Right lobe of liver (tissue), 6 donors: ENCODE measurements at regions not wholly inside any gene's neighbourhood (a gene's known extent, or its start where the extent isn't known, plus 50 kb on each side); places are given as distances from the start of the nearest gene placed in this dataset.
"Not testable (repeated sequence)": the region's sequence is repeated elsewhere in the genome, so short reads cannot be mapped to it uniquely, and the experiment has no call there.

Experiments used
- ATAC-seq, 4 donors: fragments of 200-7000 bp; cut with Tn5 transposase; one replicate each; pipeline ENCODE4 v1.9.1; 2020; ENCODE audit warnings: mild to moderate bottlenecking in 4 of 4, moderate library complexity in 4 of 4
- DNase-seq, 3 donors: peaks; one replicate each; pipeline ENCODE4 v3.0.0-alpha.2; 2020
- H3K27ac ChIP-seq, 3 donors: fragments of 200-600 bp; one replicate each; pipeline ENCODE4 v1.8.0; 2022
- H3K27me3 ChIP-seq, 2 donors: fragments of 200-600 bp; one replicate each; pipeline ENCODE4 v1.8.0; 2022
- H3K36me3 ChIP-seq, 4 donors: fragments of 200-600 bp; sonication (generic) in 1 of 4; one replicate each; pipeline versions ENCODE4 v1.5.1 to v1.8.0; 2017 to 2022; ENCODE audit warnings: control low read depth in 1 of 4
- H3K4me1 ChIP-seq, 4 donors: fragments of 200-600 bp; sonication (generic) in 1 of 4; one replicate each; pipeline versions ENCODE4 v1.5.1 to v1.8.0; 2017 to 2022; ENCODE audit warnings: control low read depth in 1 of 4
- H3K4me3 ChIP-seq, 3 donors: fragments of 200-600 bp; one replicate each; pipeline ENCODE4 v1.8.0; 2022
- H3K9me3 ChIP-seq, 4 donors: fragments of 200-600 bp; sonication (generic) in 1 of 4; one replicate each; pipeline versions ENCODE4 v1.5.1 to v1.8.0; 2017 to 2022; ENCODE audit warnings: control low read depth in 1 of 4
- POLR2A ChIP-seq: fragments of 450-650 bp; IDR thresholded peaks from one replicate; pipeline ENCODE4 v1.6.1; 2017; ENCODE audit warnings: antibody characterized with exemption, mild to moderate bottlenecking
- WGBS: methylation state at CpG from one replicate; pipeline ENCODE4 v1.1.6; 2018; ENCODE audit warnings: low coverage, low lambda C conversion rate; ENCODE audit not compliant: insufficient coverage; ENCODE audit errors: missing lambda C conversion rate; 5-methylcytosine and 5-hydroxymethylcytosine counted together
- intact Hi-C, 2 donors: fragments of 100-400 bp; cut with DNase I; formaldehyde crosslinking; loops; one replicate each; pipeline versions ENCODE4 v1.11.2 to v1.14.1; 2022
- TF ChIP-seq, protein P1 (sequence below), 4 donors: fragments of 200-600 bp in 3 of 4; fragments of 450-650 bp in 1 of 4; IDR thresholded peaks; one replicate each; pipeline versions ENCODE4 v1.5.1 to v1.8.0; 2016 to 2022; ENCODE audit warnings: antibody characterized with exemption in 4 of 4, mild to moderate bottlenecking in 2 of 4
- donor health status: DM: no; HTN: yes; CAD: no.
- donor health status: DM: no; HTN: no; CAD: no.
- donor health status: DM: no; HTN: no; CAD: no.
- donor health status: DM: no; HTN: yes; CAD: no.
- donor health status: DM: no; HTN: yes; CAD: no.

DNA sequence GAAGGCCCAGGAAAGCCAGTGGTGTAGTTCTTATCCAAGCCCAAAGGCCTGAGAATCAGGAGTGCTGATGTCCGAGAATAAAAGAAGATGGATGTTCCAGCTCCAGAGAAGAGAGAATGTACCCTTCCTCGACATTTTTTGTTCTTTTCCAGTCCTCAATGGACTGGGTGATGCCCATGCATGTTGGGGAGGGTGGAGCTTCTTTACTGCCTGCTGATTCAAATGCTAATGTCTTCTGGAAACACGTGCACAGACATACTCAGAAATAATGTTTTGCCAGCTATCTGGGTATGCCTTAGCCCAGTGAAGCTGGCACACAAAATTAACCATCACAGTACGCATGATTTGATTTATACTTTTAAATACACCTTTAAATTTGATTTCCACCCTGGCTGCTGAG is 61.5 kb upstream of the FOXE1 start:
- no peaks in the 10 kb centered on the region for H3K9me3 ChIP-seq
- H3K4me1 ChIP-seq: peaks cover 0 to 8% (median 0%) of the 10 kb centered on the region in 4 donors
- ATAC-seq (no peak), DNase-seq (no peak)
- no peaks in the 10 kb centered on the region for H3K27me3 ChIP-seq
- no peak overlapping the region for H3K27ac ChIP-seq
- H3K36me3 ChIP-seq: no peaks in the 10 kb centered on the region
- intact Hi-C loops: no loop called here
- no peak overlapping the region for H3K4me3 ChIP-seq
- no peak for TF ChIP-seq POLR2A
- WGBS: 66% methylated on average over 4 of the region's 4 CpGs

DNA sequence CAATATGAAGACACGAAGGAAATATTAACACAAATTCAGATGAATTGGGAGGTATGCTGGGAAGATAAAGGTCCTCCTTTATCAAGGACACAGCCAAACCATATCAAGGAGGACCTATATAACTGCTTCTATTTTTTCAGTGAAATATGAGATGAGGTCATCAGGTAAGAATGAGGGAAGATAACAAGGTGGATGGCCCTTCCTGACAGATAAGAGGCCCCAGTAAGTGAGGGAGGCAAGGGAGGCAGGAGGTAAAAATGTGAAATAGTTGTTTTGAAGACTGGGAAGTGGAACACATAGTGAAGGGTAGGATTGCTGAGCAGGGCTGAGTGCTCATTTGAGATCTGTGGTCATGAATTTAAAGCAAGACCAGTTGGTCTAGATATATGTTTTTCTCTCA is 60.0 kb upstream of the FOXE1 start:
- intact Hi-C loops: no loop called here

DNA sequence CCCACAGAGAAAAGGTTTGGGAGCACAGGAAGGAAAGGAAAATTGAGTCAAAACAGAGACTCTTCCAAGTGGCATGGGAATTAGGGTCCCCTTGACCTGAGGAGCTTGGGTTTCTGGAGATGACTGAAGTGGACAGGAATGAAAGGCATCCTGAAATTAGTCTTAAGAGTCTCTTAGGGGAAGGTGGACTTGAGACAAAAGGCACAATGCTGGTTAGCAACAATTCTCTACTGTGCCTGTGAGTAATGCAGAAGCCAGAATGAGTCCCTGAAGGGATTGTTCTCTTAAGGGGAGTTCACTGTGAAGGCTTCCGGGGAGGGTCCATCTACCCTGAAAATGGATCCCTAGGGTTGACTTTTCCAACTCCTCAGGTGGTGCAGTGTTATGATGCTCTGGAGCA is 58.4 kb upstream of the FOXE1 start:
- TF ChIP-seq, protein P1, sequence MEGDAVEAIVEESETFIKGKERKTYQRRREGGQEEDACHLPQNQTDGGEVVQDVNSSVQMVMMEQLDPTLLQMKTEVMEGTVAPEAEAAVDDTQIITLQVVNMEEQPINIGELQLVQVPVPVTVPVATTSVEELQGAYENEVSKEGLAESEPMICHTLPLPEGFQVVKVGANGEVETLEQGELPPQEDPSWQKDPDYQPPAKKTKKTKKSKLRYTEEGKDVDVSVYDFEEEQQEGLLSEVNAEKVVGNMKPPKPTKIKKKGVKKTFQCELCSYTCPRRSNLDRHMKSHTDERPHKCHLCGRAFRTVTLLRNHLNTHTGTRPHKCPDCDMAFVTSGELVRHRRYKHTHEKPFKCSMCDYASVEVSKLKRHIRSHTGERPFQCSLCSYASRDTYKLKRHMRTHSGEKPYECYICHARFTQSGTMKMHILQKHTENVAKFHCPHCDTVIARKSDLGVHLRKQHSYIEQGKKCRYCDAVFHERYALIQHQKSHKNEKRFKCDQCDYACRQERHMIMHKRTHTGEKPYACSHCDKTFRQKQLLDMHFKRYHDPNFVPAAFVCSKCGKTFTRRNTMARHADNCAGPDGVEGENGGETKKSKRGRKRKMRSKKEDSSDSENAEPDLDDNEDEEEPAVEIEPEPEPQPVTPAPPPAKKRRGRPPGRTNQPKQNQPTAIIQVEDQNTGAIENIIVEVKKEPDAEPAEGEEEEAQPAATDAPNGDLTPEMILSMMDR (IDR thresholded peaks at IDR 0.05): no peak
- no peak for TF ChIP-seq POLR2A
- Histone ChIP-seq H3K36me3 (no peaks in the 10 kb centered on the region), H3K27me3 (no peaks in the 10 kb centered on the region), H3K9me3 (no peaks in the 10 kb centered on the region), H3K4me1 (no peaks in the 10 kb centered on the region), H3K27ac (no peak overlapping the region), H3K4me3 (no peak overlapping the region)
- DNase-seq: no peak
- no peak for ATAC-seq
- intact Hi-C loops: no loop called here
- 100% methylated on average over 1 of the region's 1 CpG for WGBS

More for the DNA sequence above, 60.0 kb upstream of the FOXE1 start:
- peaks cover 0 to 8% (median 0%) of the 10 kb centered on the region in 4 donors for H3K4me1 ChIP-seq
- DNase-seq (no peak), ATAC-seq (no peak)
- H3K27me3 ChIP-seq: no peaks in the 10 kb centered on the region
- no peaks in the 10 kb centered on the region for H3K36me3 ChIP-seq
- no peak overlapping the region for H3K27ac ChIP-seq
- no peak overlapping the region for H3K4me3 ChIP-seq
- WGBS: 64% methylated on average over 1 of the region's 1 CpG
- TF ChIP-seq, protein P1 (IDR thresholded peaks at IDR 0.05): no peak
- no peak for TF ChIP-seq POLR2A
- no peaks in the 10 kb centered on the region for H3K9me3 ChIP-seq

DNA sequence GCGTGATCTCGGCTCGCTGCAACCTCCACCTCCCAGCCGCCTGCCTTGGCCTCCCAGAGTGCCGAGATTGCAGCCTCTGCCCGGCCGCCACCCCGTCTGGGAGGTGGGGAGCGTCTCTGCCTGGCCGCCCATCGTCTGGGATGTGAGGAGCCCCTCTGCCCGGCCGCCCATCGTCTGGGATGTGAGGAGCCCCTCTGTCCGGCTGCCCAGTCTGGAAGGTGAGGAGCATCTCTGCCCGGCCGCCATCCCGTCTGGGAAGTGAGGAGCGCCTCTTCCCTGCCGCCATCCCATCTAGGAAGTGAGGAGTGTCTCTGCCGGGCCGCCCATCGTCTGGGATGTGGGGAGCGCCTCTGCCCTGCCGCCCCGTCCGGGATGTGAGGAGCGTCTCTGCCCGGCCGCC is 56.9 kb upstream of the FOXE1 start:
- H3K27ac ChIP-seq, H3K4me1 ChIP-seq, H3K9me3 ChIP-seq, intact Hi-C loops, H3K27me3 ChIP-seq, DNase-seq, ATAC-seq, H3K4me3 ChIP-seq, H3K36me3 ChIP-seq: not testable (repeated sequence)
- WGBS: no CpG with 5 or more reads among the region's 30 CpGs

DNA sequence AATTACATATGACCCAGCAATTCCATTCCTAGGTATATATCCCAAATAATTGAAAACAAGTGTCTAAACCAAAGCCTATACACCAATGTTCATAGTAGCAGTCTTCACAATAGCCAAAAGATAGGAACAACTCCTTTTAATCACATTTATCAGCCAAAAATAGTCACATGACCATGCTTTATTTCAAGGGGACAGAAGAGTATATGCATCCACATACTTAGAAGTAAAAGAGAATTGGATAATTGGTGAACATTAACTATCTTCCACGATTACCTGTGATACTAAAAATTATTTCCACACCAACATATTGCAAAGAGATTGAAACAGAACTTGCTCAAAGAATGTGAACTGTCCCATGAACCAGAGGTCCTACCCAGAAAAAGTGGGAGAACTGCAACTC is 51.8 kb upstream of the FOXE1 start:
- Histone ChIP-seq H3K4me1 (peaks cover 0 to 3% (median 0%) of the 10 kb centered on the region in 4 donors), H3K27ac (no peak overlapping the region), H3K9me3 (no peaks in the 10 kb centered on the region), H3K4me3 (no peak overlapping the region), H3K36me3 (no peaks in the 10 kb centered on the region), H3K27me3 (no peaks in the 10 kb centered on the region)
- ATAC-seq: no peak
- no peak for TF ChIP-seq POLR2A
- TF ChIP-seq, protein P1 (IDR thresholded peaks at IDR 0.05): no peak
- WGBS: 50% methylated on average over 1 of the region's 1 CpG
- intact Hi-C loops: no loop called here
- DNase-seq: no peak

DNA sequence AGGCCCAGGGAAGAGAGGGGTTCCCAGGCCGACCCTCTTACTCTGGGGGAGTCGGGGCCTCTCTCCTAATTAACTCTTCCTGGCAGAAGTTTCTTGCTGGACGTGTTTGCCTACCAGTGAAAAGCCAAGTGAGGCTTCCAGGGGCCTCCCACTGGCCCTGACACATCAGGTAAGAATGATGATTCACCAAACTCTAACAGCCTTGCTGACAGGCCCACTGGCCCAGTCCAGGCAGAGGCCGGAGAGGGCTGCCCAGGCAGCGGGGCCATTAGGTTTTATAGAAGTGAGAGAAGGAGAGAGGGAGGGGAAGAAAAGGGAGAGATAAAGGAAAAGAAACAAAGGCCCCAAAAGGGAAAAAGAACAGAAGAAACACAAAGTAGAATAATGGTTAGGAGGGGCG is 50.8 kb upstream of the FOXE1 start:
- TF ChIP-seq POLR2A: no peak
- TF ChIP-seq, protein P1 (IDR thresholded peaks at IDR 0.05): no peak
- intact Hi-C loops: no loop called here
- DNase-seq: no peak
- peaks cover 0 to 3% (median 0%) of the 10 kb centered on the region in 4 donors for H3K4me1 ChIP-seq
- no peak overlapping the region for H3K27ac ChIP-seq
- no peaks in the 10 kb centered on the region for H3K27me3 ChIP-seq
- no peak overlapping the region for H3K4me3 ChIP-seq
- WGBS: 94% methylated on average over 3 of the region's 6 CpGs
- H3K36me3 ChIP-seq: no peaks in the 10 kb centered on the region
- no peaks in the 10 kb centered on the region for H3K9me3 ChIP-seq
- ATAC-seq: no peak
